ENCODE measurements at regions not wholly inside any gene's neighbourhood (a gene's known extent, or its start where the extent isn't known, plus 50 kb on each side); places are given as distances from the start of the nearest gene placed in this dataset.
"Not testable (repeated sequence)": the region's sequence is repeated elsewhere in the genome, so short reads cannot be mapped to it uniquely, and the experiment has no call there.

GRCh38 chr6:56745971-56746370, 103.3 kb upstream of the DST start:
- DNase-seq (ENCODE audit: low spot score), result no peak

GRCh38 chr6:56745081-56745480, 102.4 kb upstream of the DST start:
- no peak for DNase-seq (ENCODE audit: low spot score)

GRCh38 chr6:56744528-56744927, 101.8 kb upstream of the DST start:
- DNase-seq (ENCODE audit: low spot score), result no peak

- no peak for DNase-seq (ENCODE audit: low spot score)
Measured at GRCh38 chr6:56742122-56742791, 99.6 kb upstream of the DST start.

- no peak for DNase-seq (ENCODE audit: low spot score)
Measured at GRCh38 chr6:56741472-56741871, 98.8 kb upstream of the DST start.

- no peak for DNase-seq (ENCODE audit: low spot score)
Measured at GRCh38 chr6:56739836-56740815, 97.4 kb upstream of the DST start.

- DNase-seq (ENCODE audit: low spot score), result no peak
Measured at GRCh38 chr6:56736804-56737203, 94.1 kb upstream of the DST start.

DNA sequence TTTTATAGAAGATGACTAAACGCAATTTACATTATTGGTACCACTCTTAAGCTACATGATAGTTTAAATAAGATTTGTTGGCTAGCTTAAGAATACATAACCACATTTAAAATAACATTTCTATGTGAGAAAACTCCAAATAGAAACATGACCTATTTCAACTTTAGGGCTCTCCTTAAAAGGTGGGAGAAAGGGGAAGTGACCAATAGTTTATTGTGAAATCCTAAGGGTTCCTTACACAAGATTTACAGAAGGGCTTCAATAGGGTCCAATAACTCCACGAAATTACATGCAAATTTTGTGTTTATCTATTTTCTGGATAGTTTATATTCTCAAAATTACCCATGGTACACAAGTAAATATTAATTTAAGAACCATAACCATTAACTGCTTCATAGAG, 91.6 kb upstream of the DST start:
- DNase-seq (ENCODE audit: low spot score), result no peak

- no peak for DNase-seq (ENCODE audit: low spot score)
Measured at GRCh38 chr6:56733211-56733697, 90.6 kb upstream of the DST start.

DNA sequence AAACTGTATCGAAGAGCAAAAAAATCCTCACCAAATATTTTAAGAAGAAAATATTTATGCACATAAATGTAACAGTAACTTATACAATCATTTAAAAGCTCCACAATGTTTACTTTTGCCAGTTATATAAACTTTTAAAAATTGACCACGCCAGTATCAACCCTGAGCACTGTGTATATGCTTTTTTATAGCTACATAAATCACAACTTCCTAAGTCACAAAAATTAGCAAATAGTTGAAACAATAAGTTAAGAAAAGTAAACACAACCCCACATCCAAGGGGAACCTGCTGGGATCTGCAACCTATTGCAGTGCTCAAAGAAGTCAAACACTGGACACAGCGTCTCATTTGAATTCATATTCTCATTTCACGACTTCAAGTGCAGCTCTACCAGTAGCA, 89.8 kb upstream of the DST start:
- no peak for DNase-seq (ENCODE audit: low spot score)

DNA sequence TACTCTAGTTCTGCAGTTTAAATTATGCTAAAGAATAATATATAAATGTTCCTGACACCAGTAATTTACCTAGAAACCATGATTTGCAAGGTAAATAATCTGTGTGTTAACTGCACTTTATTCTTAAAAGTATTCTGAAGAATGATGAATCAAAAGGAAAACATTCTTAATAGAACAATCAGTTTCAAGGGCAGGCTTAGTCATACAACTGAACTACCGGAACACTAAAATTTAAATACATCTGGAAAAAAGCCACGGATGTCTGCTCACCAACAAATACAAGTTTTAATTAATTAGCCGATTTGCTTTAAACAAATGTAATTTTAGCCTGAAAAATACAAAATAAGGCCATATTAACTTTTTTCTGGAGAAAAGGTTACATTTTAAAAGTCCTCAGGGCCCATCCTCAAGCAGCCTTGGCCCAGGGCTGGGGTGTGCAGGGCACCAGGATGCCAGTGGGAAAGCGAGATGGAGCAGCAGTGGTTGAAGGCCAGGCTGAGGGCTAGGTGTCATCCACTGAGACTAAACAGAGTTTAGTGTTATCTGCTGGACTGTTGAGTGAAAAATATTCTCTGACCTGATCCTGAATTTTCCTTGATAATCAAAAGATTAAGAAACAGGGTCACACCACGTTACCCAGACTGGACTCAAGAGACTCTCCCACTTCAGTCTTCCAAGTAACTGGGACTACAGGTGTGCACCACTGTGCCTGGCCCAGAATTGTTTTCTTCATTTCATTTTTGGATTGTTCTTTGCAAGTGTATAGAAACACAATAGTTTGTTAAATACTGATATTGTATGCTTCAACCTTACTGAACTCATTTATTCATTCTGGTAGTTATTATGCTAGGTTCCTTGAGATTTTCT, 88.2 kb upstream of the DST start:
- peak; percentile 51 for DNase-seq (ENCODE audit: low spot score)

GRCh38 chr6:56729719-56730118, 87.0 kb upstream of the DST start:
- no peak for DNase-seq (ENCODE audit: low spot score)

DNA sequence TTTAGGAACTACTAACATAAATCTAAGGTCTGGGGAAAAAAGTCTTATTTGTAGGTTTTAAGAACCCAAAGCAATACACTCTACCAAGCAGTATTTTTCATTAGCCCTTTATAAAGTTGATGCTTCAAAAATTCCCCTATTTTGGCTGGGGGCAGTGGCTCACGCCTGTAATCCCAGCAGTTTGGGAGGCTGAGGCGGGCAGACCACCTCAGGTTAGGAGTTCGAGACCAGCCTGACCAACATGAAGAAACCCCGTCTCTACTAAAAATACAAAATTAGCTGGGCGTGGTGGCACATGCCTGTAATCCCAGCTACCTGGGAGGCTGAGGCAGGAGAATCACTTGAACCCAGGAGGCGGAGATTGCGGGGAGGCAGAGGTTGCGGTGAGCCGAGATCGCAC, 86.5 kb upstream of the DST start:
- DNase-seq (ENCODE audit: low spot score), result not testable (repeated sequence)

DNA sequence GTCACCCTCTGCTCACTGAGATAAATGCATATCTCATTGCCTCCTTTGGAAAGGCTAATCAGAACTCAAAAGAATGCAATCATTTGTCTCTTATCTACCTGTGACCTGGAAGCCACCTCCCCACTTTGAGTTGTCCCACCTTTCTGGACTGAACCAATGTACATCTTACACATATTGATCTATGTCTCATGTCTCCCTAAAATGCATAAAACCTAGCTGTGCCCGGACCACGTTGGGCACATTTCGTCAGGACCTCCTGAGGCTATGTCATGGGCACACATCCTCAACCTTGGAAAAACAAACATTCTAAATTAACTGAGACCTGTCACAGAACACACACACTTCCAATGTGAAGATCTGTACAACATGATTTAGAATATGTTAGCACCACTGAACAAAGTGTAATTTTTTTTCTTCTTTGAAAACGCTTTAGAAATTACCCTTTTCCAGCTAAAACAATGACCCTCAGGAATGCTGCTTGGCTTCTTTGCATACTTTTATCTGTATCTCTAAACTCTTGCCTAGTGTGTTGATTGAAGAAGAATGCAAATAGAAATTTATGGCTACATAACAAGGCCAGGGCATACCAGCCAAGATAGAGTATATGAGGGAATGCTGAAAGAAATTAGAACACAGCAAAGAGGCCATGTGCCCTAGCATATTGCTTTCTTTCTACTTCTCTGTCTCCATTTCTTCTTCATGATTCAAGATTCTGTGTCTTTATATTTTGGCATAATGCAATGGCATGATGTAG, 84.6 kb upstream of the DST start:
- no peak for DNase-seq (ENCODE audit: low spot score)

DNA sequence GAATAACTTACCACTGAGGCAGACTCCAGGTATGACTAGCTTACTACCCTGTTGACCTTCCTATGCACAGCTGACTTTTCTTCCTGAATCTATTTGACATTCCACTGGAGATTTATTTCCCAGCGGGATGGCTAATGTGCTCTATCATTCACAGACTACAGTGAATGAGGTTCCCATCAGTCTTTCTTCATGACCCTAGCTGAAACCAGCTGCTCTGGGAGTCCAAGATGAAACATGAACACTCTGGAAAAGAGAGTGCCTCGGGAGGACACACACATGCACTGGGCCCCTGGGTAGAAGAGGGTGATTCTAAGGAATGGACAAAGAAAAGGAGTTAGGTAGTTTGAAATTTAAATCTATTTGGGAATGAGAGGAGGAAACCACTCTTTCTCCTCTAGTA, 82.6 kb upstream of the DST start:
- no peak for DNase-seq (ENCODE audit: low spot score)

- DNase-seq (ENCODE audit: low spot score), result no peak
Measured at GRCh38 chr6:56724455-56724854, 81.8 kb upstream of the DST start.

- no peak for DNase-seq (ENCODE audit: low spot score)
Measured at GRCh38 chr6:56720882-56721281, 78.2 kb upstream of the DST start.

- DNase-seq (ENCODE audit: low spot score), result not testable (repeated sequence)
Measured at GRCh38 chr6:56720202-56720601, 77.5 kb upstream of the DST start.

DNA sequence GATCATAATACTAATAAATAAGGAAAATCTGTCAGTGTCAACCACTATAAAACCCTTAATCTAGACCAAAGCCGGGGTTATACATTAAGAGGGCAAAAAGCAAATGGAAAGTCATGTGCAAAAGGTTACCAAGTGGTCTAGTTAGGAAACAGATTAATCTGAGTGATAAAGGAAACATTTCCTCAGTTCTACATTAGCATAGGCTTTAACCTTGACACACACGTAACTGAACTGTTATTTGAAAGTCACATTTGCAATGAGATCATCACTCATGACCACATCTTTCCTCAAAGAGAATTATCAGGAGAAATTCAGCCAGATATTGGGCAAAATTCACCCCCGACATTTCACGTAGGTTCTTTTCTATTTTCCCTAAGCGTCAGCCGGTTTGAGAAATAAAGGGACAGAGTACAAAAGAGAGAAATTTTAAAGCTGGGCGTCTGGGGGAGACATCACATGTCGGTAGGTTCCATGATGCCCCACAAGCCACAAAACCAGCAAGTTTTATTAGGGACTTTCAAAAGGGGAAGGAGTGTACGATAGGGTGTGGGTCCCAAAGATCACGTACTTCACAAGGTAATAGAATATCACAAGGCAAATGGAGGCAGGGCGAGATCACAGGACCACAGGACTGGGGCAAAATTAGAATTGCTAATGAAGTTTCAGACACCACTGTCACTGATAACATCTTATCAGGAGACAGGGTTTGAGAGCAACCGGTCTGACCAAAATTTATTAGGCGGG, 76.8 kb upstream of the DST start:
- not testable (repeated sequence) for DNase-seq (ENCODE audit: low spot score)

GRCh38 chr6:56718236-56718635, 75.5 kb upstream of the DST start:
- no peak for DNase-seq (ENCODE audit: low spot score)

DNA sequence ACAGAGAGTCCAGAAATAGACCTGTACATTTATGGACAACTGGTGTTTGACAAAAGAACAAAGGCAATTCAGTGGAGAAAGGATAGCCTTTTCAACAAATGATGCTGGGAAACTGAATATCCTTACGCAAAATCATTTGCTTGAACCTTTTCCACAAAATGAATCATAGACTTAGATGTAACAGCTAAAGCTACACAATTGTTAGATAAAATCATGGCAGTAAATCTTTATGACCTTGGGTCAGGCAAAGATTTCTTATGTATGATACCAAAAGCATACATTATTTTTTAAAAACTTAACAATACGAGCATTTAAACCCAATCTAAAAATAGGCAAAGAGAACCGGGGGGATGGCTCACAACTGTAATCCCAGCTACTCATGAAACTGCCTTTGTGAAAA, 73.5 kb upstream of the DST start:
- no peak for DNase-seq (ENCODE audit: low spot score)

All from hepatic stellate cell (primary cell).